Skeletal muscle cell (primary cell): ENCODE measurements at regions not wholly inside any gene's neighbourhood (a gene's known extent, or its start where the extent isn't known, plus 50 kb on each side); places are given as distances from the start of the nearest gene placed in this dataset.
"Not testable (repeated sequence)": the region's sequence is repeated elsewhere in the genome, so short reads cannot be mapped to it uniquely, and the experiment has no call there.

Source experiments
- DNase-seq: peaks from one replicate; pipeline ENCODE4 v3.0.0-alpha.2; 2010; ENCODE audit warnings: low read depth
- H3K4me3 ChIP-seq: 2 replicates; pipeline ENCODE4 v1.5.1; 2011; ENCODE audit warnings: low read depth, mild to moderate bottlenecking, control low read depth, low read length, moderate library complexity

DNA sequence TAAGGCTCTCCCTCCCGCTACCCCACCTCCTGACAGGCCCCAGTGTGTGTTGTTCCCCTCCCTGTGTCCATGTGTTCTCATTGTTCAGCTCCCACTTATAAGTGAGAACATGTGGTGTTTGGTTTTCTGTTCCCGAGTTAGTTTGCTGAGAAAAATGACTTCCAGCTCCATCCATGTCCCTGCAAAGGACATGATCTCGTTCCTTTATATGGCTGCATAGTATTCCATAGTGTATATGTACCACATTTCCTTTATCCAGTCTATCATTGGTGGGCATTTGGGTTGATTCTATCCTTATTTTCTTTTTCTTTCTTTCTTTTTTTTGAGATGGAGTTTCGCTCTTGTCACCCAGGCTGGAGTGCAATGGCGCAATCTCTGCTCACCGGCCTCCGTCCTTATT, 57.8 kb upstream of the RASSF3 start:
- not testable (repeated sequence) for DNase-seq, H3K4me3 ChIP-seq

DNA sequence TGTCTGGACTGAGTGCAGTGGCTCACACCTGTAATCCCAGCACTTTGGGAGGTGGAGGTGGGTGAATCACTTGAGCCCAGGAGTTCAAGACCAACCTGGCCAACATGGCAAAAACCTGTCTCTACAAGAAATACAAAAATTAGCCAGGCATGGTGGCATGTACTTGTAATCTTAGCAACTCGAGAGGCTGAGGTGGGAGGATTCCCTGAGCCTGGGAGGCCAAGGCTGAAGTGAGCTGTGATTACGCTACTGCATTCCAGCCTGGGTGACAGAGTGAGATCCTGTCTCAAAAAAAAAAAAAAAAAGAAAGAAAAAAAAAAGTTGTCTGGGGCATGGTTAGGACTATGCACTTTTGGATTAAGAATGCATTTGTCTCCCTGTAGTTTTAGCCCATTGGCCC, 56.6 kb upstream of the RASSF3 start:
- not testable (repeated sequence) for DNase-seq, H3K4me3 ChIP-seq

DNA sequence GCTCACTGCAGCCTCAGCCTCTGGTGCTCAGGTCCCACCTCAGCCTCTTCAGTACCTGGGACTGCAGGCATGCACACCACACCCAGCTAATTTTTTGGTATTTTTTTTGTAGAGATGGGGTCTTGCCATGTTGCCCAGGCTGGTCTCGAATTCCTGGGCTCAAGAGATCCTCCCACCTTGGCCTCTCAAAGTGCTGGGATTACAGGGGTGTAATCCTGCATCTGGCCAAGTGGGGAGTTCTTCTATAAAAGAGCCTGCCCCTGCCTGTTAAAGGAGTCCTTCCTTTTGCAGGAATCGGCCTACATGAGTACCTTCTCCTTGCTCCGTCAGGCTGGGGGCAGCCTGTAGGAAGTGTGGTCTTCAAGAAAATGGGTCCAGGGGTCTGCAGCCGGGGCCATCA, 54.1 kb upstream of the RASSF3 start:
- DNase-seq: no peak
- no peak overlapping the region for H3K4me3 ChIP-seq

DNA sequence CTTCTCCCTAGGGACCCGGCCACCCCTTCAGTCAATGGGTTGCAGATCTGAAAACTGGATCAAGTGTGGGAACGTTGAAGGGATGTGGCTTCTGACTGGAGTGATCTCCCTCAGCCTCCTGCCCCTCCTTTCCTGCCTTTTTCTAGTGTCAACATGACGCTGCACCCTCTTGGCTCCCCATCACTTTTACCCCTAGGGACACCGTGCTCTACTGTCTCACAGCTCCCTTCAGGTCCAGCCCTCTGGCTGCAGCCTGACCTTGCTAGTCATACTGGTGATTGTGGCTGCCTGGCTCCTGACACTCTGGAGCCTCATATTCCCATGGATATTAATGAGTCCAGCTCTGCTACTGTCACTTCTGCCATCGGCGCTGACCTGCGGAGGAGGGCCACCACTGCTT, 51.5 kb upstream of the RASSF3 start:
- no peak overlapping the region for H3K4me3 ChIP-seq
- DNase-seq: no peak

DNA sequence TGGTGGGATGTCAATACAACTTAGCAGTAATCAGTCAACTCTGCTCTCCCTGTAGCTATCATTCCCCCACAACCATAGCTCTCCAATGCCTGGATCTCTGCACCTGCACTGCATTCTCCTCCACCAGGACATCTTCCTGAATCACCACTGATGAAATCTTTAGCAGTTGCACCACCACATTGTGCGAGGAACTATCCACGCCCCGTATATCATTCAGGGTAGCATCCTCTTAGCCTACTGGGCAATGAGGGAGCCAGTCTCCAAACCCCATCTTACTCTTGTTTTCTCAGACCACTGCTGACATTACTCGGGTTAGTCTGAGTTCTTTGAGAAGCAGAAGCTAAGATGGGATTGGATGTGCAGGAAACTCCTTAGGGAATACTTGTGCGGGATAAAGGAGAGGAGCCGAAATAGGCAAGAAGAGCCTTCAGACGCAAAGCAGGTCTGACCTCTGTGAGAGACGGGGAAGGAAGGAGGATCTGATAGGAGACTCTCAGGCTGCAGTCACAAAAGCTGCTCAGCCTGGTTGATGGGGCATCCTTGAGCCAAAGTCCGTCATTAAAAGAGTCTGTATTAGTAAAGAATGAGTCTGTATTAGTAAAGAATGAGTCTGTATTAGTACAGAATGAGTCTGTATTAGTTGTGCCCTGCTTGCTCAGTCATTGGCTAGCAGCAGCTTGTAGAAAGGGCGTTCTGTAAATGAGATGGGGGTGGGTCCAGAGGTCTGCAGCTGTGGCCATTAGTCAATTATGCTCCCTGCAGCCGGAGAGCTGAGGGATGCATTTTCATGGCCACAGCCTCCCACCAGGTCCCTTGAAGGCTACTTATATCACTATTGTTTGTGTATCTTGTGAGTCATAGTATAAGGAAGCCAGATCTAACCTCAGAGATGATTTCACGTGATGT, 49.6 kb upstream of the RASSF3 start:
- no peak overlapping the region for H3K4me3 ChIP-seq
- DNase-seq: peak; percentile 97
